ENCODE measurements at regions not wholly inside any gene's neighbourhood (a gene's known extent, or its start where the extent isn't known, plus 50 kb on each side); places are given as distances from the start of the nearest gene placed in this dataset.

GRCh38 chr1:70909262-70909822, 138.3 kb downstream of the PTGER3 start:
- H3K9me3 Mint-ChIP-seq = no peaks in the 10 kb centered on the region
- no peaks in the 10 kb centered on the region for H3K36me3 Mint-ChIP-seq (ENCODE audit: low read depth)
- TF ChIP-seq CTCF (IDR thresholded peaks at IDR 0.05) = no peak
- no peak overlapping the region for H3K4me3 Mint-ChIP-seq
- H3K27me3 Mint-ChIP-seq (ENCODE audit: low read depth, poor library complexity) = no peaks in the 10 kb centered on the region
- DNase-seq = no peak
- H3K27ac Mint-ChIP-seq = no peak overlapping the region
- no peaks in the 10 kb centered on the region for H3K4me1 Mint-ChIP-seq

- no peak overlapping the region for H3K4me3 Mint-ChIP-seq
- no peaks in the 10 kb centered on the region for H3K36me3 Mint-ChIP-seq (ENCODE audit: low read depth)
- H3K4me1 Mint-ChIP-seq = no peaks in the 10 kb centered on the region
- no peak overlapping the region for H3K27ac Mint-ChIP-seq
- TF ChIP-seq CTCF (IDR thresholded peaks at IDR 0.05) = no peak
- H3K27me3 Mint-ChIP-seq (ENCODE audit: low read depth, poor library complexity) = no peaks in the 10 kb centered on the region
- no peaks in the 10 kb centered on the region for H3K9me3 Mint-ChIP-seq
- no peak for DNase-seq
These were observed 137.6 kb downstream of the PTGER3 start for GRCh38 chr1:70910013-70910412.

GRCh38 chr1:70911861-70912260, 135.8 kb downstream of the PTGER3 start:
- DNase-seq = no peak
- Mint-ChIP-seq H3K9me3 (no peaks in the 10 kb centered on the region), H3K36me3 (ENCODE audit: low read depth) (no peaks in the 10 kb centered on the region), H3K4me3 (no peak overlapping the region), H3K4me1 (no peaks in the 10 kb centered on the region), H3K27me3 (ENCODE audit: low read depth, poor library complexity) (no peaks in the 10 kb centered on the region), H3K27ac (no peak overlapping the region)
- no peak for TF ChIP-seq CTCF (IDR thresholded peaks at IDR 0.05)

- H3K27ac Mint-ChIP-seq = no peak overlapping the region
- H3K27me3 Mint-ChIP-seq (ENCODE audit: low read depth, poor library complexity) = no peaks in the 10 kb centered on the region
- no peak overlapping the region for H3K4me3 Mint-ChIP-seq
- H3K9me3 Mint-ChIP-seq = no peaks in the 10 kb centered on the region
- TF ChIP-seq CTCF (IDR thresholded peaks at IDR 0.05) = no peak
- H3K4me1 Mint-ChIP-seq = no peaks in the 10 kb centered on the region
- DNase-seq = no peak
- H3K36me3 Mint-ChIP-seq (ENCODE audit: low read depth) = no peaks in the 10 kb centered on the region
These were observed 133.4 kb downstream of the PTGER3 start for GRCh38 chr1:70914224-70914623.

GRCh38 chr1:70915258-70916033, 132.2 kb downstream of the PTGER3 start:
- Mint-ChIP-seq H3K4me1 (no peaks in the 10 kb centered on the region), H3K4me3 (no peak overlapping the region), H3K27me3 (ENCODE audit: low read depth, poor library complexity) (no peaks in the 10 kb centered on the region), H3K36me3 (ENCODE audit: low read depth) (no peaks in the 10 kb centered on the region), H3K9me3 (no peaks in the 10 kb centered on the region), H3K27ac (no peak overlapping the region)
- DNase-seq = no peak
- no peak for TF ChIP-seq CTCF (IDR thresholded peaks at IDR 0.05)

GRCh38 chr1:70916034-70916427, 131.6 kb downstream of the PTGER3 start:
- Mint-ChIP-seq H3K27me3 (ENCODE audit: low read depth, poor library complexity) (no peaks in the 10 kb centered on the region), H3K4me1 (no peaks in the 10 kb centered on the region), H3K9me3 (peaks cover 3% of the 10 kb centered on the region), H3K4me3 (no peak overlapping the region), H3K36me3 (ENCODE audit: low read depth) (no peaks in the 10 kb centered on the region), H3K27ac (no peak overlapping the region)
- TF ChIP-seq CTCF (IDR thresholded peaks at IDR 0.05) = no peak
- DNase-seq = no peak

Data from nephron progenitor cell (in vitro differentiated cells).